Liver (tissue), 8 donors: ENCODE measurements at regions not wholly inside any gene's neighbourhood (a gene's known extent, or its start where the extent isn't known, plus 50 kb on each side); places are given as distances from the start of the nearest gene placed in this dataset.

Experiments
- DNase-seq: peaks from one replicate; pipeline ENCODE4 v3.0.0-alpha.2; 2017; ENCODE audit warnings: low spot score
- H3K27ac ChIP-seq, 2 donors: one replicate each; pipeline ENCODE4 v1.7.0; 2013; ENCODE audit warnings: inconsistent platforms in 2 of 2, low read length in 2 of 2, control low read depth in 1 of 2, low read depth in 1 of 2, mild to moderate bottlenecking in 1 of 2
- H3K27me3 ChIP-seq, 4 donors: one replicate each; pipeline versions ENCODE4 v1.6.1 to v1.7.0; 2013; ENCODE audit warnings: low read length in 3 of 4, inconsistent platforms in 1 of 4, mild to moderate bottlenecking in 1 of 4, moderate library complexity in 1 of 4; ENCODE audit not compliant: control insufficient read depth in 4 of 4, insufficient read depth in 4 of 4
- H3K36me3 ChIP-seq, 4 donors: one replicate each; pipeline versions ENCODE4 v1.6.1 to v1.7.0; 2013; ENCODE audit warnings: low read length in 3 of 4, mild to moderate bottlenecking in 3 of 4, low read depth in 1 of 4, moderate library complexity in 1 of 4; ENCODE audit not compliant: control insufficient read depth in 4 of 4, insufficient read depth in 3 of 4
- H3K4me1 ChIP-seq, 4 donors: one replicate each; pipeline versions ENCODE4 v1.6.1 to v1.7.0; 2013; ENCODE audit warnings: low read length in 3 of 4, mild to moderate bottlenecking in 3 of 4, moderate library complexity in 1 of 4; ENCODE audit not compliant: control insufficient read depth in 4 of 4, insufficient read depth in 4 of 4
- H3K4me3 ChIP-seq, 3 donors: one replicate each; pipeline versions ENCODE4 v1.6.1 to v1.7.0; 2013; ENCODE audit warnings: low read length in 3 of 3, control low read depth in 1 of 3, low read depth in 1 of 3, mild to moderate bottlenecking in 1 of 3
- H3K9ac ChIP-seq, 2 donors: one replicate each; pipeline ENCODE4 v1.7.0; 2013; ENCODE audit warnings: low read length in 2 of 2, mild to moderate bottlenecking in 2 of 2, moderate library complexity in 2 of 2, control low read depth in 1 of 2, low read depth in 1 of 2
- H3K9me3 ChIP-seq, 4 donors: one replicate each; pipeline versions ENCODE4 v1.6.1 to v1.7.0; 2013; ENCODE audit warnings: low read length in 3 of 4; ENCODE audit not compliant: control insufficient read depth in 4 of 4
- EGR1 ChIP-seq, 2 donors: IDR thresholded peaks; 2 replicates each; pipeline ENCODE4 v1.6.1; 2016 to 2018; ENCODE audit warnings: antibody characterized with exemption in 2 of 2, low read depth in 2 of 2
- FOXA1 ChIP-seq: IDR thresholded peaks from 2 replicates; pipeline ENCODE4 v1.6.1; 2016; ENCODE audit warnings: antibody characterized with exemption
- FOXA2 ChIP-seq: IDR thresholded peaks from 2 replicates; pipeline ENCODE4 v1.6.1; 2016; ENCODE audit warnings: antibody characterized with exemption
- GABPA ChIP-seq, 2 donors: IDR thresholded peaks in 1 of 2; conservative IDR thresholded peaks in 1 of 2; 2 replicates each; pipeline ENCODE4 v1.6.1; 2016; ENCODE audit warnings: antibody characterized with exemption in 2 of 2, mild to moderate bottlenecking in 1 of 2, moderate library complexity in 1 of 2
- HNF4A ChIP-seq, 2 donors: conservative IDR thresholded peaks; 2 replicates each; pipeline ENCODE4 v1.6.1; 2016; ENCODE audit warnings: antibody characterized with exemption in 2 of 2, mild to moderate bottlenecking in 2 of 2
- HNF4G ChIP-seq: IDR thresholded peaks from 2 replicates; pipeline ENCODE4 v1.6.1; 2016; ENCODE audit warnings: antibody characterized with exemption
- JUND ChIP-seq, 2 donors: IDR thresholded peaks; 2 replicates each; pipeline ENCODE4 v1.6.1; 2016; ENCODE audit warnings: antibody characterized with exemption in 2 of 2
- NR2F2 ChIP-seq: IDR thresholded peaks from 2 replicates; pipeline ENCODE4 v1.6.1; 2016; ENCODE audit warnings: antibody characterized with exemption
- RAD21 ChIP-seq, 2 donors: IDR thresholded peaks; 2 replicates each; pipeline ENCODE4 v1.6.1; 2016; ENCODE audit warnings: antibody characterized with exemption in 2 of 2, mild to moderate bottlenecking in 2 of 2
- RXRA ChIP-seq, 2 donors: IDR thresholded peaks; 2 replicates each; pipeline ENCODE4 v1.6.1; 2017 to 2018; ENCODE audit warnings: antibody characterized with exemption in 2 of 2, mild to moderate bottlenecking in 1 of 2
- SP1 ChIP-seq: IDR thresholded peaks from 2 replicates; pipeline ENCODE4 v1.6.1; 2018; ENCODE audit warnings: antibody characterized with exemption, mild to moderate bottlenecking
- TAF1 ChIP-seq: conservative IDR thresholded peaks from 2 replicates; pipeline ENCODE4 v1.6.1; 2016; ENCODE audit warnings: antibody characterized with exemption, mild to moderate bottlenecking
- YY1 ChIP-seq: IDR thresholded peaks from 2 replicates; pipeline ENCODE4 v1.6.1; 2016; ENCODE audit warnings: antibody characterized with exemption, mild to moderate bottlenecking
- WGBS: extraction: QIAGEN DNeasy Blood & Tissue Kit; methylation state at CpG from one replicate; pipeline ENCODE4 v1.1.7; 2013; 5-methylcytosine and 5-hydroxymethylcytosine counted together
- TF ChIP-seq, protein P1 (sequence below): IDR thresholded peaks from 2 replicates; pipeline ENCODE4 v1.6.1; 2016; ENCODE audit warnings: antibody characterized with exemption
- TF ChIP-seq, protein P2 (sequence below): IDR thresholded peaks from 2 replicates; pipeline ENCODE4 v1.6.1; 2016; ENCODE audit warnings: antibody characterized with exemption
- TF ChIP-seq, protein P3 (sequence below): fragments of 150-350 bp; IDR thresholded peaks from 2 replicates; pipeline ENCODE4 v1.5.1; 2017; ENCODE audit warnings: improper control_type of control experiment, low read depth, low read length; ENCODE audit not compliant: missing input control
- TF ChIP-seq, protein P4 (sequence below): IDR thresholded peaks from 2 replicates; pipeline ENCODE4 v1.6.1; 2016; ENCODE audit warnings: antibody characterized with exemption
- TF ChIP-seq, protein P5 (sequence below): IDR thresholded peaks from 2 replicates; pipeline ENCODE4 v1.6.1; 2016; ENCODE audit warnings: antibody characterized with exemption, mild to moderate bottlenecking
- donor health status: healthy.
- donor health status: healthy.
- donor health status: healthy.
- donor health status: healthy.
- donor health status: healthy.

DNA sequence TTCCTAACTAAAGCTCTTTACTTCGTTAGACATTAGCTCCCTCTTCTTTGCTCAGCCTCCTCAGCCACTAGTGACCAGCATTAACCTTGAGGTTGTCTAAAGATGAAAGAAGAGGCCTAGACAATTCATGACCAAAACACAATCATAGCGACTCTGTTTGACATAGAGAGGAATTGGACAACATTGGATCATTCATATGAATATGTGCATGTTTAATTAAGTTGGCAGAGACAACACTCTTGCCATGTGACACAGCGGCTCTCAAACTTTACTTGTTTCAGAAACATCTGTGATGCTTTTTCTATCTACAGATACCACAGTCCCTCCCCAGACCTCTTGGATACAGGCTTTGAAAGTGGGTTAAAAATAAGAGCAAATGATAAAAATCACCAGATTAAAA is 81.7 kb downstream of the LINC00237 start:
- H3K36me3 ChIP-seq, result no peaks in the 10 kb centered on the region
- peaks cover 6 to 22% (median 11%) of the 10 kb centered on the region in 4 donors for H3K27me3 ChIP-seq
- H3K9me3 ChIP-seq, result no peaks in the 10 kb centered on the region
- no peak for DNase-seq
- H3K4me3 ChIP-seq, result no peak overlapping the region
- H3K4me1 ChIP-seq, result no peaks in the 10 kb centered on the region
- TF ChIP-seq RAD21 (IDR thresholded peaks at IDR 0.05), result no peak
- no peak for TF ChIP-seq HNF4A (conservative IDR thresholded peaks at IDR 0.05)
- TF ChIP-seq SP1, result no peak
- TF ChIP-seq RXRA (IDR thresholded peaks at IDR 0.05), result no peak
- TF ChIP-seq EGR1 (IDR thresholded peaks at IDR 0.05; ENCODE audit: low read depth in 2 of 2), result no peak
- TF ChIP-seq, protein P1, sequence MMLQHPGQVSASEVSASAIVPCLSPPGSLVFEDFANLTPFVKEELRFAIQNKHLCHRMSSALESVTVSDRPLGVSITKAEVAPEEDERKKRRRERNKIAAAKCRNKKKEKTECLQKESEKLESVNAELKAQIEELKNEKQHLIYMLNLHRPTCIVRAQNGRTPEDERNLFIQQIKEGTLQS, result no peak
- TF ChIP-seq FOXA1, result no peak
- no peak for TF ChIP-seq TAF1
- TF ChIP-seq NR2F2, result no peak
- no peak for TF ChIP-seq HNF4G
- TF ChIP-seq, protein P2, sequence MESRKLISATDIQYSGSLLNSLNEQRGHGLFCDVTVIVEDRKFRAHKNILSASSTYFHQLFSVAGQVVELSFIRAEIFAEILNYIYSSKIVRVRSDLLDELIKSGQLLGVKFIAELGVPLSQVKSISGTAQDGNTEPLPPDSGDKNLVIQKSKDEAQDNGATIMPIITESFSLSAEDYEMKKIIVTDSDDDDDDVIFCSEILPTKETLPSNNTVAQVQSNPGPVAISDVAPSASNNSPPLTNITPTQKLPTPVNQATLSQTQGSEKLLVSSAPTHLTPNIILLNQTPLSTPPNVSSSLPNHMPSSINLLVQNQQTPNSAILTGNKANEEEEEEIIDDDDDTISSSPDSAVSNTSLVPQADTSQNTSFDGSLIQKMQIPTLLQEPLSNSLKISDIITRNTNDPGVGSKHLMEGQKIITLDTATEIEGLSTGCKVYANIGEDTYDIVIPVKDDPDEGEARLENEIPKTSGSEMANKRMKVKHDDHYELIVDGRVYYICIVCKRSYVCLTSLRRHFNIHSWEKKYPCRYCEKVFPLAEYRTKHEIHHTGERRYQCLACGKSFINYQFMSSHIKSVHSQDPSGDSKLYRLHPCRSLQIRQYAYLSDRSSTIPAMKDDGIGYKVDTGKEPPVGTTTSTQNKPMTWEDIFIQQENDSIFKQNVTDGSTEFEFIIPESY, result no peak
- no peak for TF ChIP-seq GABPA (IDR thresholded peaks at IDR 0.05 in 1 of 2, conservative IDR thresholded peaks at IDR 0.05 in 1 of 2)
- TF ChIP-seq, protein P3, sequence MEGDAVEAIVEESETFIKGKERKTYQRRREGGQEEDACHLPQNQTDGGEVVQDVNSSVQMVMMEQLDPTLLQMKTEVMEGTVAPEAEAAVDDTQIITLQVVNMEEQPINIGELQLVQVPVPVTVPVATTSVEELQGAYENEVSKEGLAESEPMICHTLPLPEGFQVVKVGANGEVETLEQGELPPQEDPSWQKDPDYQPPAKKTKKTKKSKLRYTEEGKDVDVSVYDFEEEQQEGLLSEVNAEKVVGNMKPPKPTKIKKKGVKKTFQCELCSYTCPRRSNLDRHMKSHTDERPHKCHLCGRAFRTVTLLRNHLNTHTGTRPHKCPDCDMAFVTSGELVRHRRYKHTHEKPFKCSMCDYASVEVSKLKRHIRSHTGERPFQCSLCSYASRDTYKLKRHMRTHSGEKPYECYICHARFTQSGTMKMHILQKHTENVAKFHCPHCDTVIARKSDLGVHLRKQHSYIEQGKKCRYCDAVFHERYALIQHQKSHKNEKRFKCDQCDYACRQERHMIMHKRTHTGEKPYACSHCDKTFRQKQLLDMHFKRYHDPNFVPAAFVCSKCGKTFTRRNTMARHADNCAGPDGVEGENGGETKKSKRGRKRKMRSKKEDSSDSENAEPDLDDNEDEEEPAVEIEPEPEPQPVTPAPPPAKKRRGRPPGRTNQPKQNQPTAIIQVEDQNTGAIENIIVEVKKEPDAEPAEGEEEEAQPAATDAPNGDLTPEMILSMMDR, result no peak
- no peak for TF ChIP-seq JUND (IDR thresholded peaks at IDR 0.05)
- TF ChIP-seq, protein P4, sequence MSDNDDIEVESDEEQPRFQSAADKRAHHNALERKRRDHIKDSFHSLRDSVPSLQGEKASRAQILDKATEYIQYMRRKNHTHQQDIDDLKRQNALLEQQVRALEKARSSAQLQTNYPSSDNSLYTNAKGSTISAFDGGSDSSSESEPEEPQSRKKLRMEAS, result no peak
- TF ChIP-seq, protein P5, sequence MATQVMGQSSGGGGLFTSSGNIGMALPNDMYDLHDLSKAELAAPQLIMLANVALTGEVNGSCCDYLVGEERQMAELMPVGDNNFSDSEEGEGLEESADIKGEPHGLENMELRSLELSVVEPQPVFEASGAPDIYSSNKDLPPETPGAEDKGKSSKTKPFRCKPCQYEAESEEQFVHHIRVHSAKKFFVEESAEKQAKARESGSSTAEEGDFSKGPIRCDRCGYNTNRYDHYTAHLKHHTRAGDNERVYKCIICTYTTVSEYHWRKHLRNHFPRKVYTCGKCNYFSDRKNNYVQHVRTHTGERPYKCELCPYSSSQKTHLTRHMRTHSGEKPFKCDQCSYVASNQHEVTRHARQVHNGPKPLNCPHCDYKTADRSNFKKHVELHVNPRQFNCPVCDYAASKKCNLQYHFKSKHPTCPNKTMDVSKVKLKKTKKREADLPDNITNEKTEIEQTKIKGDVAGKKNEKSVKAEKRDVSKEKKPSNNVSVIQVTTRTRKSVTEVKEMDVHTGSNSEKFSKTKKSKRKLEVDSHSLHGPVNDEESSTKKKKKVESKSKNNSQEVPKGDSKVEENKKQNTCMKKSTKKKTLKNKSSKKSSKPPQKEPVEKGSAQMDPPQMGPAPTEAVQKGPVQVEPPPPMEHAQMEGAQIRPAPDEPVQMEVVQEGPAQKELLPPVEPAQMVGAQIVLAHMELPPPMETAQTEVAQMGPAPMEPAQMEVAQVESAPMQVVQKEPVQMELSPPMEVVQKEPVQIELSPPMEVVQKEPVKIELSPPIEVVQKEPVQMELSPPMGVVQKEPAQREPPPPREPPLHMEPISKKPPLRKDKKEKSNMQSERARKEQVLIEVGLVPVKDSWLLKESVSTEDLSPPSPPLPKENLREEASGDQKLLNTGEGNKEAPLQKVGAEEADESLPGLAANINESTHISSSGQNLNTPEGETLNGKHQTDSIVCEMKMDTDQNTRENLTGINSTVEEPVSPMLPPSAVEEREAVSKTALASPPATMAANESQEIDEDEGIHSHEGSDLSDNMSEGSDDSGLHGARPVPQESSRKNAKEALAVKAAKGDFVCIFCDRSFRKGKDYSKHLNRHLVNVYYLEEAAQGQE, result no peak
- TF ChIP-seq FOXA2, result no peak
- TF ChIP-seq YY1, result no peak
- H3K27ac ChIP-seq, result no peak overlapping the region
- WGBS, result 82% methylated on average over 3 of the region's 3 CpGs
- no peak overlapping the region for H3K9ac ChIP-seq
